Activated T-helper 1 cell treated with anti-CD3 and anti-CD28 coated beads, Interleukin-12 subunit alpha, Interleukin-12 subunit beta, Interleukin-2, Interleukin-4 antibody, amounts not matched to agents 30 ng/mL and 10 ng/mL and 1 ng/mL, durations not matched to agents 14 hours and 24 hours and 36 hours (primary cell): ENCODE measurements at regions not wholly inside any gene's neighbourhood (a gene's known extent, or its start where the extent isn't known, plus 50 kb on each side); places are given as distances from the start of the nearest gene placed in this dataset.
"Not testable (repeated sequence)": the region's sequence is repeated elsewhere in the genome, so short reads cannot be mapped to it uniquely, and the experiment has no call there.

Experiments
- DNase-seq: peaks from one replicate; pipeline ENCODE4 v3.0.0; 2021; ENCODE audit warnings: low spot score
- H3K27ac Mint-ChIP-seq: one replicate; pipeline ENCODE4 v1.8.0; 2021; ENCODE audit warnings: mild to moderate bottlenecking, mixed read lengths
- H3K27me3 Mint-ChIP-seq: one replicate; pipeline ENCODE4 v1.8.0; 2022; ENCODE audit warnings: mild to moderate bottlenecking, moderate library complexity, mixed read lengths; ENCODE audit not compliant: insufficient read depth
- H3K36me3 Mint-ChIP-seq: one replicate; pipeline ENCODE4 v1.8.0; 2021; ENCODE audit warnings: low read depth, mixed read lengths
- H3K4me1 Mint-ChIP-seq: one replicate; pipeline ENCODE4 v1.8.0; 2021; ENCODE audit warnings: low read depth, mixed read lengths
- H3K4me3 Mint-ChIP-seq: one replicate; pipeline ENCODE4 v1.8.0; 2021; ENCODE audit warnings: mild to moderate bottlenecking, moderate library complexity, mixed read lengths
- H3K9me3 Mint-ChIP-seq: one replicate; pipeline ENCODE4 v1.8.0; 2021; ENCODE audit warnings: mixed read lengths
- intact Hi-C: fragments of 100-400 bp; cut with micrococcal nuclease; formaldehyde crosslinking; loops from one replicate; pipeline ENCODE4 v1.15.1; 2024

DNA sequence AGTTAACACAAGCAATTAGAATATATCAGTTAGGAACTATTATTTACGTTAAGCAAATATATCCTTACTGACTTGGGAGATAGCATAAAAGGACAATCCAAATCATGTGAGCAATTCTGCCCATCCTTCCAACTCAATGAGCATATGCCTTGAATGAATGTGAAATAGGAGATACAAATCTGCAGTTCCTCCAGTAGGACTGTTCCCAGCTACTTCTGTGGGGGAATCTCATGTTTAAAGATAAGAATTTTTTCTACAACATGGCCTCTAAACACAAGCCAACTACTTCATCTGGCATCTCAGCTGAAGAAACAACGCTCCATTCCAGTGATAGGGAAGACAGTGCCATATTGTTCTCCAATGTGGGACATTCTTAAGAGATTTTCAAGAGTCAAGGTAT lies 110.7 kb upstream of the NIPBL start:
- Mint-ChIP-seq H3K9me3 (no peaks in the 10 kb centered on the region), H3K27me3 (peaks cover 8% of the 10 kb centered on the region), H3K4me1 (no peaks in the 10 kb centered on the region), H3K36me3 (no peaks in the 10 kb centered on the region), H3K27ac (no peak overlapping the region), H3K4me3 (no peak overlapping the region)
- intact Hi-C loops = no loop called here
- no peak for DNase-seq

DNA sequence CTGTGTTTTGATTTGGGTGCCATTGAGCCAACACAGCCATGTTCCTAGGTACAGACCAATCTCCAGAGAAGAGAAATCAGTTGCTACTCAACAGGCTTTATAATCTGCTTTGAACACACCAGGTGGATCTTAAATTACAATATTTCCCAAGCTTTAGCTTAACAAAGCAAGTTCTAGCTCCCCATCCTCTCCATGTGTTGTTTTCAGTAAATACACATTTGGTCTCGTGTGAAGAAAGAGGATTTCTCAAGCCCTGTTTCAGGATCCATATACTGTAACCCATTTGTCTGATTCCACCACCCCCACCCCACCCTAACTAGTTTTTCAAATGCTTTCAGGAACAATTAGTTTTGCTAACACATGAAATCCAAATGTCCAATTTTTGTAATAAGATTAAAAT lies 109.6 kb upstream of the NIPBL start:
- H3K27me3 Mint-ChIP-seq = peaks cover 8% of the 10 kb centered on the region
- no peaks in the 10 kb centered on the region for H3K4me1 Mint-ChIP-seq
- no peaks in the 10 kb centered on the region for H3K9me3 Mint-ChIP-seq
- DNase-seq = no peak
- no peak overlapping the region for H3K27ac Mint-ChIP-seq
- no peaks in the 10 kb centered on the region for H3K36me3 Mint-ChIP-seq
- H3K4me3 Mint-ChIP-seq = no peak overlapping the region
- intact Hi-C loops = no loop called here

DNA sequence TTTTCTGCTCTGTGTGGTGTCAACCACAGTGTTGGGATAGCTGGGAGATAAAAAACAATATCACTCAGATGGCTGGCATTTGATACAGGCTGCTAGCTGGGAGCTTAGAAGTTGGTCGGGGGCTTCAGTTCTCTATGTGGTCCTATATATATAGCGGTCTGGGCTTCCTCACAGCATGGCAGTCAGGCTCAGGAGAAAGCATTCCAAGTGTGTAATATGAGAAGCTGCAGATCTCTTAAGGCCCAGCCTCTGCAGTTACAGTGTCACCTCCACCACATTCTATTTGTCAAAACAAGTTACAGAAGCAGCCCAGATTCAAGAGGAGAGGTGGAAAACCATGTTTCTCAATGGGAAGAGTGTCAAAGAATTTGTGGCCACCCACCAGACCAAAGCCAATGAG lies 108.1 kb upstream of the NIPBL start:
- Mint-ChIP-seq H3K27ac (no peak overlapping the region), H3K9me3 (no peaks in the 10 kb centered on the region), H3K4me1 (no peaks in the 10 kb centered on the region), H3K36me3 (no peaks in the 10 kb centered on the region), H3K4me3 (no peak overlapping the region), H3K27me3 (peaks cover 8% of the 10 kb centered on the region)
- DNase-seq = no peak
- intact Hi-C loops = no loop called here

DNA sequence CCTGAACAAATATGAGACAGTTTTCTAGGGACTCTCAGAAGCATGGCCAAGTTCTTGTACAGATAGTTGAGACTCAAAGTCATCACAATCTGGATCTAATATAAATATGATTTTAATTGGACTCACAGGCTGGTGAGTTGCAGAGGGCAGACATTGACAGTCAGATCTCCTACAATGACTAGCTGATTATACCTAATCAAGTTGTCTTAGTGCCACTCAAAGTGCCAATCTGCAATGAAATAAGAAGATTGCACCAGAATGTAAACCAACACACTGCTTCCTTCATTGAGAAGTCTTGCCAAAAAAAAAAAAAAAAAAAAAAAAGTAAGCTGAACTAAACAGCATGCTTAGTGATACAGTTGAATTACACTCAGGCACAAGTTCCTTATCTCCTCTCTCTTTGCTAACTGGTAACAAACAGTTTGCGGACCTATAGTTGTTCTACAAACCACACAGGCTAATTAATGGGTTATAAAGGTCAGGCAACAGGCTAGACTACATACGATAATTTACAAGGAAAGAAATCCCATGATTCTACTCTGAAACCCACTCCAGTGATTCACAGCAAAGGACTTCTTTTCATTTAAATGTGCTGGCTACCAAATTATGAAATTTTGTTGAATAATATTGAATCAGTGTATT lies 107.3 kb upstream of the NIPBL start:
- no peak overlapping the region for H3K4me3 Mint-ChIP-seq
- no peaks in the 10 kb centered on the region for H3K4me1 Mint-ChIP-seq
- peaks cover 8% of the 10 kb centered on the region for H3K27me3 Mint-ChIP-seq
- intact Hi-C loops = no loop called here
- no peaks in the 10 kb centered on the region for H3K36me3 Mint-ChIP-seq
- no peak for DNase-seq
- no peaks in the 10 kb centered on the region for H3K9me3 Mint-ChIP-seq
- H3K27ac Mint-ChIP-seq = no peak overlapping the region

DNA sequence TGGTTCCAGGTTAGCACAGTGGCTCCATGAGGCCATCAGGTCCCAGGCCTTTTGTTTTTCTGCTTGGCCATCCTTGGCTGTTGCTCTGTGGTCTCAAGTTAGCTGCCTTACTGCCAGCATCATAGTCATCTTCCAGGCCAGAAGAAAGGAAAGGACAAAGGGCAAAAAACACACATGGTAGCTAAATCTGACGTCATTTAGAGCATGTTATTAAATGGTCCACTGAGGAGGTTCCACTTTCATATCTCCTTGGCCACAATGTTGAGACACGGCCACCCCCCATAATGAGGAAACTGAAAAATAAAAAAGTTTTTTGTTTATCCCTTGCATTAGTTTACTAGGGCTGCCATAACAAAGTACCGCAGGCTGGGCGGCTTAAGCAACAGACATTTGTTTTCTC lies 106.4 kb upstream of the NIPBL start:
- Mint-ChIP-seq H3K4me1 (no peaks in the 10 kb centered on the region), H3K4me3 (no peak overlapping the region), H3K27ac (no peak overlapping the region), H3K9me3 (no peaks in the 10 kb centered on the region), H3K36me3 (no peaks in the 10 kb centered on the region), H3K27me3 (peaks cover 8% of the 10 kb centered on the region)
- DNase-seq = no peak
- intact Hi-C loops = no loop called here

DNA sequence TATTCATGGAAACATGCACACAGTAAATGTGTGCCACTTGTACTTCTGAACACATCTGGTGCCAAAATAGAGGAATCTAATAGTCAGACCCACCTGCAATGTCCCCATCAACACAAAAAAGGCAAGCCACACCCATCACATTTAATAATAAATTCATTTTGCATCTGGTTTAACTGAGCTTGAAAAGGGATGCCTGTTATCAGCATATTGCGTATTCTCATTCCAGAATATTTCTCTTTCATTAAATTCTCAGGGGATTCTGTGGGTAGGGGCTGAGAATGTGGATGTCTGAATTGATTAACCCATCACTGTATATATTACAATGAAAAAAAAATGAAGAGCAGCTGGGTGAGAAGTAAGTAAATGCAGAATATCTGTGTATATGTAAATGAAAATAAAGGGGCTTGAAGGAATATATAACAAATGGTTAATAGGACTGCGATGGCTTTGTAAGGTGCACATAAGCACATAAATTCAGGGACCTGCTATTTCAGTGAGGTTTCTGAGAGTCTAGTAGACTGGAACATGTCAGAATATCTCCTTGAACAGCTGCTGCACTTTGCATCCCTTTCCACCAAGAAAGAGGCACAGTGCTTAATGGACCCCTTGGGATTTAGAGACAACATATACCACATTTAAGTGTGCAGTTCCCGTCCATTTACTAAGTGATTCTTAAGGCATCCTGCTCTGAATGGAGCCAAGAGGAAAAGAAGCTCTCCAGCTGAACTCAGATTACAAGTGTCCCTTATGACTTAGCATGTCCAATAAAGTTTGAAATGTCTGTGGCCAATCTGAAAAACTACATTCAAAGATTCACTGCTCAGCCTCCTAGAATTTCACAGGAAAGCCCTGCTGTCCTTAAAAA lies 104.1 kb upstream of the NIPBL start:
- Mint-ChIP-seq H3K27ac (no peak overlapping the region), H3K9me3 (no peaks in the 10 kb centered on the region), H3K4me3 (no peak overlapping the region), H3K27me3 (peaks cover 9% of the 10 kb centered on the region), H3K36me3 (no peaks in the 10 kb centered on the region), H3K4me1 (no peaks in the 10 kb centered on the region)
- DNase-seq = no peak
- intact Hi-C loops = no loop called here

DNA sequence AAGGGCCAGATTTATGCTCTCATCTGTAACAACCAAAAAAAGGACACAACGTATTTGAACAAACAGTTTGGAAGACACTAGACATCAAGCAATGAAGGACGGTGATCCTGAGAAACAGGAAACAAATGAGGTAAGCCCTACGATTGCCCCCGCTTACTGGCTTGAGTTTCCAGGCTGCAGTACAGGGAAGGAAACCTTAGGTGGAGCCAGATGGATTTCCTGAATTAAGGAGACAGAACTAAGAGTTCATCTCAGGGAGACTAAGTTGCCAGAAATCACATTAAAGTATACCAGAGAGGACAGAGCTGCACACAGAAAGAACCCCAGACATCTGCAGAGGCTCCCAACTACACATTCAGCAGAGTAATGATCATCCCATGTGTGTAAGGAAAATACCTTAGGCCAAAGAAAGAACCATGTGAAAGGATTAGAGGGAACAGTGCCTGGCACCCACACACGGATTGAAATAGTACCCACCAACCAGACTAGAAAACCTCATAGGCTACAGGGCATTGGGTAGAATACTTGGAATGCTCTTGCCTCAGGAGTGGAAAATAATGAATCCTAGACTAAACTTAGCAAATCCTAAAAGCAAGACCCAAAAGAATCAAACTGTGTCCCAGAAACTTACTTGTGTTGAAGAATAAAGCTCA lies 99.3 kb upstream of the NIPBL start:
- no peak for DNase-seq
- intact Hi-C loops = no loop called here
- no peaks in the 10 kb centered on the region for H3K36me3 Mint-ChIP-seq
- peaks cover 8% of the 10 kb centered on the region for H3K27me3 Mint-ChIP-seq
- no peaks in the 10 kb centered on the region for H3K4me1 Mint-ChIP-seq
- no peaks in the 10 kb centered on the region for H3K9me3 Mint-ChIP-seq
- H3K27ac Mint-ChIP-seq = no peak overlapping the region
- H3K4me3 Mint-ChIP-seq = no peak overlapping the region

DNA sequence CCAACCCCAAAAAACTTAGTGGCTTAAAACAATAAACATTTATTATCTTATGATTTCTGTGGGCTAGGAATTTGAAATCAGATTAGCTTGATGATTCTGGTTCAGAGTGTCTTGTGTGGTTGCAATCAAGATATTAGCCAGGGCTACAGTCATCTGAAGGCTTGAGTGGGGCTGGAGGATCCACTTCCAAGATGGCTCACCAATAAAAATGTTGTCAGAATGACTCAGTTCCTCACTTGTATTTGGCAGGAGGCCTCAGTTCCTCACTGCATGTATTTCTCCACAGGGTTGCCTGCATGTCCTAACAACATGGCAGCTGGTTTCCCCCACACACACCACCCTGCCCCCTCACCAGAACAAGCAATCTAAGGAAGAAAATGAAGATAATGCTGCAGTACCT lies 98.2 kb upstream of the NIPBL start:
- Mint-ChIP-seq H3K4me1 (no peaks in the 10 kb centered on the region), H3K27me3 (peaks cover 8% of the 10 kb centered on the region), H3K4me3 (no peak overlapping the region), H3K9me3 (no peaks in the 10 kb centered on the region), H3K27ac (no peak overlapping the region), H3K36me3 (no peaks in the 10 kb centered on the region)
- DNase-seq = no peak
- intact Hi-C loops = no loop called here

DNA sequence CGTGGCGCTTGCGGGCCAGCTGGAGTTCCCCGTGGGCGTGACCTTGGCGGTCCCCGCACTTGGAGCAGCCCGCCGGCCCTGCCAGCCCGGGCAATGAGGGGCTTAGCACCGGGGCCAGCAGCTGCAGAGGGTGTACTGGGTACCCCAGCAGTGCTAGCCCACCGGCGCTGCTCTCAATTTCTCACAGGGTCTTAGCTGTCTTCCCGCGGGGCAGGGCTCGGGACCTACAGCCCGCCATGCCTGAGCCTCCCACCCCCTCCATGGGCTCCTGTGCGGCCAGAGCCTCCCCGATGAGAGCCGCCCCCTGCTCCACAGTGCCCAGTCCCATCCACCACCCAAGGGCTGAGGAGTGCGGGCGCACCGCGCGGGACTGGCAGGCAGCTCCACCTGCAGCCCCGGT lies 94.0 kb upstream of the NIPBL start:
- intact Hi-C loops, H3K9me3 Mint-ChIP-seq, H3K4me3 Mint-ChIP-seq, H3K36me3 Mint-ChIP-seq, H3K4me1 Mint-ChIP-seq, H3K27me3 Mint-ChIP-seq, DNase-seq, H3K27ac Mint-ChIP-seq: not testable (repeated sequence)

DNA sequence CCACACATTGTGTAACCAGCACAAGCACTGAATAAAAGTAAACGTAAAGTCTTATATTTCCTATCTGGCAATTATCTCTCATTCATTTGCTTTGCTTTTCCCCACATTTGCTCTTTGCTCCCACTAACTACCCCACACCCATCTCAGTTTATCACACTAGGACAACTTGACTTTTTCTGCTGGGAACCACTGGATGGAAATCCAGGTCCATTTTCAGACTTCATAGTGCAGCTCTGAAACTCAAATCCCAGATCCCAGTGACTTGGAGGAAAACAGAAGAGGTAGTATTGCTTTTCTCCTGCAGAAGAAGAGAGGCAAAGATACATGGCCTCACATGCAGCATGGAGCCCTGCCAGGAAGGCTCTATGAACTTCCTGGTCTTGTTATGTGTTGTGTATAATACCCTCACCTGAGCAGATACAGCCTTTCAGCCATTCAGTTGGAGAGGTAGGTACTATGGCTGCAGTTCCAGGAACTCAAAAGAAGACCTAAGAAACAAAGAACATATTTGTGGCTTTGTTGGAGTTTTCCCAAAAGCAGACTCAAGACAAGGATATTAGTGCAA lies 90.0 kb upstream of the NIPBL start:
- DNase-seq = no peak
- intact Hi-C loops = no loop called here
- no peaks in the 10 kb centered on the region for H3K4me1 Mint-ChIP-seq
- H3K36me3 Mint-ChIP-seq = no peaks in the 10 kb centered on the region
- peaks cover 2% of the 10 kb centered on the region for H3K27me3 Mint-ChIP-seq
- H3K27ac Mint-ChIP-seq = no peak overlapping the region
- no peak overlapping the region for H3K4me3 Mint-ChIP-seq
- H3K9me3 Mint-ChIP-seq = no peaks in the 10 kb centered on the region

DNA sequence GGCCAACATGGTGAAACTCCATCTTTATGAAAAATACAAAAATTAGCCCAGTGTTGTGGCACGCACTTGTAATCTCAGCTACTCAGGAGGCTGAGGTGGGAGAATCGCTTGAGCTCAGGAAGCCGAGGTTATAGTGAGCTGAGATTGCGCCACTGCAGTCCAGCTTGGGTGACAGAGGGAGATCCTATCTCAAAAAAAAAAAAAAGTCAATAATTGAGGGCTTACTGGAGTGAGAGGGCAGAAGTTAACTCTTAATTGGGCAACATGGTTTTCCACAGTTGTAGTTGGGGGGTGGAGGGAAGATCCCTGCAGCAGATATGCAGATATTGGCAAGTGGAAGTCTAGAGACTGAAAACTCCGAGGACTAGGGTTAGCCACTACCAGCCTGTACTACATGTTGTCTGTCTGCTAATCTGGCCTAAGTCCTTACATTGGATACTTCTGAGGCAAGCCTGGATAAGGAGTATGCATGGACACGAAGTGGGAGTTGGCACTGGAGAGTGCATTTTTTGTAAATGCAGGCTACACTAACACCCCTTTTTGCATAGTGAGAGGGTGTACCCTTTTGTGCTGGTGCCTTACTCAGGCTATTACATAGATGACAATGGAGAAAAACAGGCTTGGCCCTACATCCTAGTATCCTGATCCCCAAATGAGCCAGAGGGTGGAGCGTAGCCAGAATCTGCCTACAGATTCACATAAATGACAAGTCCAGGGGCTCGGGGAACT lies 89.0 kb upstream of the NIPBL start:
- Mint-ChIP-seq H3K4me1 (no peaks in the 10 kb centered on the region), H3K27ac (no peak overlapping the region), H3K4me3 (no peak overlapping the region), H3K9me3 (no peaks in the 10 kb centered on the region), H3K27me3 (peaks cover 2% of the 10 kb centered on the region), H3K36me3 (no peaks in the 10 kb centered on the region)
- DNase-seq = no peak
- intact Hi-C loops = no loop called here

DNA sequence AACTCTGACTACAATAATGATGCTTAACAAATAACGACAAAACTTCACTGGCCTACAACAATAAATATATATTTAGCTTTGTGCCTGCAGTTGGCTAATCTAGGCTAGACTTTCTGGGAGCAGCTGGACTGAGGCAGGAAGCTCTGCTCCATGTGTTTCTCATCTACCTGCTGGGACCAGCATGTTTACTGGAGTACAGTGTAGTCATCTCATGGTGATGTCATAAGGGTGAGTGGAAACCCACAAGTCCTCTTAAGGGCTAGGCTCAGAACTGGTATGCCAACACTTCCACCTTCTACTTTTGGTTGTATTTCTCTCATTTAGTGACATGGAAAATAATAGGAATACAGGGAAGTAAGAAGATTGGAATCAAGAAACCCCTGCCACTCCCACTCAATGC lies 85.7 kb upstream of the NIPBL start:
- H3K4me3 Mint-ChIP-seq = no peak overlapping the region
- intact Hi-C loops = no loop called here
- no peaks in the 10 kb centered on the region for H3K4me1 Mint-ChIP-seq

More for the DNA sequence above, 85.7 kb upstream of the NIPBL start:
- H3K27me3 Mint-ChIP-seq = peaks cover 2% of the 10 kb centered on the region
- no peak for DNase-seq
- H3K9me3 Mint-ChIP-seq = no peaks in the 10 kb centered on the region
- H3K36me3 Mint-ChIP-seq = no peaks in the 10 kb centered on the region
- no peak overlapping the region for H3K27ac Mint-ChIP-seq
